NCI-H526 treated with DMSO at 0.1 percent for 48 hours (cell line): ENCODE measurements at regions not wholly inside any gene's neighbourhood (a gene's known extent, or its start where the extent isn't known, plus 50 kb on each side); places are given as distances from the start of the nearest gene placed in this dataset.

Experiments
- DNase-seq: peaks from one replicate; lab custom pipeline; 2025; lab: John Stamatoyannopoulos, UW

- no peak for DNase-seq
These were observed 91.8 kb upstream of the TNC start for GRCh38 chr9:115209601-115210306.

- no peak for DNase-seq
These were observed 92.7 kb upstream of the TNC start for GRCh38 chr9:115210699-115211098.

GRCh38 chr9:115211413-115212124 is 93.6 kb upstream of the TNC start:
- no peak for DNase-seq

GRCh38 chr9:115212125-115212605 is 94.2 kb upstream of the TNC start:
- no peak for DNase-seq

GRCh38 chr9:115212832-115213231 is 94.9 kb upstream of the TNC start:
- no peak for DNase-seq

- DNase-seq: no peak
These were observed 95.9 kb upstream of the TNC start for GRCh38 chr9:115213818-115214334.

GRCh38 chr9:115216873-115217272 is 98.9 kb upstream of the TNC start:
- DNase-seq: no peak

GRCh38 chr9:115220319-115221005 is 102.5 kb upstream of the TNC start:
- DNase-seq: no peak

- DNase-seq: no peak
These were observed 105.5 kb upstream of the TNC start for GRCh38 chr9:115223471-115223870.

GRCh38 chr9:115225459-115226116 is 107.6 kb upstream of the TNC start:
- no peak for DNase-seq

GRCh38 chr9:115226152-115226551 is 108.2 kb upstream of the TNC start:
- DNase-seq: no peak

GRCh38 chr9:115229496-115229895 is 111.5 kb upstream of the TNC start:
- no peak for DNase-seq

GRCh38 chr9:115230924-115231515 is 113.1 kb upstream of the TNC start:
- no peak for DNase-seq

GRCh38 chr9:115232181-115232774 is 114.3 kb upstream of the TNC start:
- no peak for DNase-seq

GRCh38 chr9:115234094-115234493 is 116.1 kb upstream of the TNC start:
- DNase-seq: no peak

- DNase-seq: no peak
These were observed 117.3 kb upstream of the TNC start for GRCh38 chr9:115235221-115235620.

- no peak for DNase-seq
These were observed 119.5 kb upstream of the TNC start for GRCh38 chr9:115237385-115237998.

GRCh38 chr9:115240676-115241075 is 122.7 kb upstream of the TNC start:
- DNase-seq: no peak

- no peak for DNase-seq
These were observed 123.7 kb upstream of the TNC start for GRCh38 chr9:115241641-115242040.

- DNase-seq: no peak
These were observed 131.5 kb upstream of the TNC start for GRCh38 chr9:115249488-115249887.

- no peak for DNase-seq
These were observed 132.7 kb upstream of the TNC start for GRCh38 chr9:115250621-115251032.
